NCI-H1436 treated with DMSO at 0.1 percent for 48 hours (cell line): ENCODE measurements at regions not wholly inside any gene's neighbourhood (a gene's known extent, or its start where the extent isn't known, plus 50 kb on each side); places are given as distances from the start of the nearest gene placed in this dataset.

Experiments used
- DNase-seq: peaks from one replicate; lab custom pipeline; 2025; lab: John Stamatoyannopoulos, UW

- no peak for DNase-seq
Measured at GRCh38 chr3:177536873-177537272, 339.6 kb upstream of the TBL1XR1 start.

DNA sequence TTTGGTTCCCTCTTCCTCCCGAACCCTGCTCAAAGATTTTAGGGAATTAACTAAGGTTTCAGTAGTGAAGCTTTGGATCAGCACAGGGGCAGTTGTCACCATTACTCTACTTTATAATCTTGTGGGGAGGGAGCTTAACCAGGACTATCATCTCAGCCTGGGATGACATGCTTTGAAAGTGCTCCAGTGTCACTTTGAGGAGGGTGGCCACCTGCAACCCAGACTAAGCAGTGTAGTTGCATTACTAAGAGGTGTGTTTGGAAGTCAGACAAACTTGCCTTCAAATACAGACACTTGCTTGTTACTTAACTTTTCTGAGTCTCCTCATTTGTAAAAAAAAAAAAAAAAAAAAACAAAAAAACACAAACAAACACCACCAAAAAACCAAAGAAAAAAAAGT lies 340.3 kb upstream of the TBL1XR1 start:
- DNase-seq = no peak

DNA sequence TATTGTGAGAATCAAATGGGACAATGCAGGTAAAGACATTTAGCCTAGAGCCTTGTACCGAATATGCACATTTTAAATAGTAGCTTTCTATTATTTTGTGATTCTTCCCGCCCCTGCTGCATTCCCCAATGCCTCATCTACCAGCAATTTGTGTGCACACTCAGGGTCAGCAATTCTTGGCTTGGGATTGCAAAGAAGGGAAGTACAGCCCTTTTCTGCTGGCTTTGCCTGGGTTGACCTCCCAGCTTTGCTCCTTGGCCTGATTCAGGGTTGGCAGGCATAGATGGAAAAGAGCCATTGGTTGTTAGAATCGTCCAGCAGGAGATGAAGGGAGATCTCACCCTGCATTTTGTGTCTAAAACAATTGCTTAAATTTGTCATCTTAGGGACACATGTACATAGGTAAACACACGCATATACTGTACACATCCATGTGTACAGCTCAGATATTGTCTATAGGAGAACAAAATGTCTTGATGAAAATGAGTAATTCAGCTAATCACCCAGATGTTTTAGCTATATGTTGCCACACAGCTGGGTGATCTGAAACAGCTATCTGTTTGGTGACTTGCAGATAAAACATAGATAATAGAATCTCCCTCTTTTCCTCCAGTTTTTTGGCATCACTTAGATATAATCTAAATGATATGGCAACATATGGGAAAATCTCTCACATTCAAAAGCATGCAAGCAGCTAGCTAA lies 340.9 kb upstream of the TBL1XR1 start:
- DNase-seq = no peak

- no peak for DNase-seq
Measured at GRCh38 chr3:177538750-177539730, 341.8 kb upstream of the TBL1XR1 start.

DNA sequence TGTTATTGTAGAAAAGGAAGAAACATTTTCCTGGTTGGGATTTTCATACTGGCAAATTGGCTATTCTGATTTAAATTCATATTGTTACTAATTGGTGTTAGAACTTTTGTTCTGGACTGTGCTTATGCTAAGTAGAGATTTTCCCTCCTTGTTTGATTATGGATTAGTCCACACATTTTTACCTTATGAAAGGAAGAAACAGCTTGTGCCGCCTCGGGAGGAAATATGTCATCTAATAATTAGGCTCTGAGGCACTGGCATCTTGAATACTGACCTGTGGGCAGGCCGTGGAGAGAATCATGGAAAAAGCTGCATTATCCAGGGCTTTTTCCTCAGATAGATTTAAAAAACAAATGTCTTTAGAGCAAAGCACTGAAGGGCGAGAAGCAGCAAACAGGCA lies 344.3 kb upstream of the TBL1XR1 start:
- DNase-seq = no peak

- DNase-seq = no peak
Measured at GRCh38 chr3:177545964-177546363, 348.7 kb upstream of the TBL1XR1 start.

DNA sequence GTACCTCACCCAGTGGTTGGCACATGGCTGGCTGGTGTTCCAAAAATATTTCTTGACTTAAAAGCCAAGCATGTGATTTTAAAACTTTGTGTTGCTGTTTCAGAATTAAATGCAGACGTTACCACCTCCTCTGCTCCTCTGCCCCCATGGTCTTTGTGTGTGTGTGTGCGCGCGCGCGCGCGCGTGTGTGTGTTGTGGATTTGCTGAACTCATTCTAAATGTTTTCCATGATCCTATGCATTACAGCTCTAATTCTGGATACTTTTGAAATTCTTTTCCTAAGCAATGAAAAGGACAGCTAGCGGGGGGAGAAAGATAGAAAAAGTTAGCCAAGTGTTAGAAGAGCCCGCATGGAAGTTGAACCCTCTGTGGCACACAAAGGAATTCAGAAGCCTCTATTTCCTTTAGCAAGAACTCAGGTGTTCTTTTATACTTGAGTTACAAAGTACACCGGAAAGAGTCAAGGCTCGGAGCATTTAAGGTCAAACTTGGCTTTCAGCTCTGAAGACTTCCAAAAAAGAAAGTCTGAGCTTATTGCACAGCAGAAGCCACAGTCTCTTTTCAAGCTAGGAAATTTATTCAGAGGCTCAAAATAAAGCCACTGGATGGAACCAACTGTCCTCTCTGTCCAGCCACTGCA lies 350.5 kb upstream of the TBL1XR1 start:
- DNase-seq = no peak

- no peak for DNase-seq
Measured at GRCh38 chr3:177550667-177551066, 353.4 kb upstream of the TBL1XR1 start.

DNA sequence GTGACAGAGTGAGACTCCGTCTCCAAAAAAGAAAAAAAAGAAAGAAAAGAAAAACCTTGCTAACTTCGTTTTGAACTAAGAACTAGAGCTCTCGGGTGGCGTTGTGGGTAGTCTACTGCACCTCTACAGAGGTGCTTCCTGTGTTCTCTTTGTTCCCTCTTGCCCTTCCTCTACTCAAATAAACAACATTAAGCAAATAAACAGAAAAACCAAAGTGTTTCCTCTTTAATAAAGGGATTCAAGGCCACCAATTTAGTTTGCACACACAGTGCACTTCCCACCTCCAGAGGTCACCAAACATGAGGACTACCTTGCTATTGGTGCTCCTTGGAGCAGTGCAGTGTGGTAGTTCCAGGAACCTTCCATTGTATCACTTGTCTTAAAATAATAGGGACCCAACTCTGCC lies 354.2 kb upstream of the TBL1XR1 start:
- no peak for DNase-seq

DNA sequence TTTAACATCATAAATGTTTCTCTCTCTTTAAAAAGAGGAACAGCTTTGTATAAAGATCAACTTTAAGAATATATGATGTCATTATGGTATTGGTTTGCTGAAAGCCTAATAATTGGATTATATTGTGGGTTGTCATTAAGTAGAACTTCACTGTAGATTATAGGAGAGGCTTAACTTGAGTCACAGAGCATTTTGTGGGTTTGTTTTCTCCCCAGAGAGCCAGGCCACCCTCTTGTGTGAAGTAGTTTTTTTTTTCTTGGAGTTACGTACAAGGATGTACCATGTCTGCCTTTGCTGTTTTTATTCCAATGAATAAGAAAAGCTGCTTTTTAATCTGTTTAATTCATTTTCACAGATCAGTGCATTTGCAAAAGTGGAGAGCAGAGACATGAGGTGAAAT lies 354.8 kb upstream of the TBL1XR1 start:
- DNase-seq = no peak

- no peak for DNase-seq
Measured at GRCh38 chr3:177553012-177553411, 355.7 kb upstream of the TBL1XR1 start.

GRCh38 chr3:177553579-177553978 lies 356.3 kb upstream of the TBL1XR1 start:
- no peak for DNase-seq

DNA sequence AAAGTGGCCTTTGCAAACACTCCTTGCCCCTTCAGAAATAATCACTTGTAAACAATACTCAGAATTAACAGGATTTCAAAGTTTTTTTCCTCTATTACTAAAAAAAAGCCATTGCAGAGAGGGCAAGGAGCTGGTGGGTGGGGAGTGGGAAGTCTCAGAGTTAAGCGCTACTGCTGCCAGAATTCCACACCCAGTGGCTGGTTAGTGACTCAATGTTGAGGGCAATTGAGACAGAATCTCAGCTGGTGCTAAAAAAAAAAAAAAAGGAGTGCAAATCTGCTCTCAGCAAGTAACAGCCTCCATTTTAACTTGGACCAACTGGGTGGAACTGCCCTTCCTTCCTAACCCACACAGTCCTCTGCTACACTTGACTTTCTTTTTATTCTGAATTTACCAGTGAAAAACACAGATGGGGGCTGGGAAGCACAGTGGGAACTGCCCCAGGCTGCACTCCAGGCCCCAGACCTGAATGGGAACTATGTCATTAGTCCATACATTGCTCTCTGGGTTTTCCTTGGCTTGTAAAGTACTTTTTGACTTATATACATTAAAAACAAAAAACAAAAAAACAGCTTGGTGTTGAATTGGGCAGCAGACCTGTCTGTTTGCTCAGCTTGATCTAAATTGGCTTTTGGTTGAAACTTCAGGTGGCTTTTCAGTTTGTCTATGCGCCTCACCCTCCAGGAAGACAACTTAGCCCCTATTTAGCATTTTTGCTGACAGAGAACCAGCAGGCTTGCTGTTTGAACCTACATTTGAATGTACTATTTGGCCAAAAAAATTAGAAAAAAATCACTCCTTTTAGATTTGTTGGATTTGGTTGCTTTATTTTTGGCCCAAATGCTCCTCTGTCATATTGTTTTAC lies 357.8 kb upstream of the TBL1XR1 start:
- DNase-seq = no peak

DNA sequence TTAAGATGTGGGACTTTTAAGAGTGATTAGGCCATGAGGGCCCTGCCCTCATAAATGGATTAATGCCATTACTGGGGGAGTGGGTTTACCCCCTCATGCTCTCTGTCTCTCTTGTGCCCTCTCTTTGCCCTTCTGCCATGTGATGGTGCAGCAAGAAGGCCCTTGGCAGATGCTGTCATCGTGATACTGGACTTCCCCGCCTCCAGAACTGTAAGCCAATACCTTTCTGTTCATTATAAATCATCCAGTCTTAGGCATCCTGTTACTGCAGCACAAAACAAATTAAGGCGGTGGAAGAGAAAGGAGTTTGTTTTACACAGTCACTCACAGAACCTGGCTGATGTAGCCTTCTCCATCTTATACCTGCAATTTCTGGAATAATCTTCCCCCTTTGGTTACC lies 360.3 kb upstream of the TBL1XR1 start:
- no peak for DNase-seq

DNA sequence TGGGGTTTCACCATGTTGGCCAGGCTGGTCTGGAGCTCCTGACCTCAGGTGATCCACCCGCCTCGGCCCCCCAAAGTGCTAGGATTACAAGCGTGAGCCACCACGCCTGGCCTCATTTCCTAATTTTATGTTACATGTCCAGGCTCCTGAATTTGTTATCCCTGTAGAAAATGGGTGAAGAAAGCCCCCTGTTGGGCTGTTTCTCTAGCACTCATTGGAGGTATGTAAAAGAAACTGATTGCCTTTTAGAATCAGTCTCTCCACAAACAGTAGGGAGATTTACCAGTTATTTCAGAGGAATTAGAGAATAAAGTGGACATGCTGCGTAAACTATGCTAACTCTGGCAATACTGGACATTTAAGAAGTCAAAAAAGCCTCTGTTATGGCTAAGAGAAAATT lies 364.1 kb upstream of the TBL1XR1 start:
- no peak for DNase-seq

- DNase-seq = peak; percentile 75
Measured at GRCh38 chr3:177561769-177562392, 364.6 kb upstream of the TBL1XR1 start.

DNA sequence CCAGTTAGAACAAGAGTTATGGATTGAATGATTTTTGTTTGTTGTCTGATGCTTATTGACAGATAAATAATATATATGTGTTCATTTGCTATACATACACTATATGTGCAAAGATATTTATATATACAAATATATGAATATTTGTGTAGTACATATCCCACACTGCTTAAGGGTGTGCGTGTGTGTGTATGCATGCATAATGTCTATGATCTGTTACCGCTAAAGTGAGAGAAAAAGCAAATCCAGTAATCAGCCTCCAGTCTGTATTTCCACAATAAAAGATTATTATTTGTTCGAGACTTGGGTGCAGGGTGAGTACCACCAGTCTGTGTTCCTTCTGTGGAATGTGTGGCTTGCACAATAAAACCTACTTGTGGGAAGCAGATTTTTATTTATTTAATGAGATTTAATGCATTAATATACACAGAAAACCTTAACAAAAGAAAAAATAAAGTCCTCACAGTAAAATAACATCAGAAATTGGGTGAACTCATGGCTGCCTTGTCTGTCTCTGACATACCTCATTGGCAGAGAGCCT lies 366.0 kb upstream of the TBL1XR1 start:
- no peak for DNase-seq

- no peak for DNase-seq
Measured at GRCh38 chr3:177563792-177564191, 366.5 kb upstream of the TBL1XR1 start.

- DNase-seq = no peak
Measured at GRCh38 chr3:177565981-177566380, 368.7 kb upstream of the TBL1XR1 start.

DNA sequence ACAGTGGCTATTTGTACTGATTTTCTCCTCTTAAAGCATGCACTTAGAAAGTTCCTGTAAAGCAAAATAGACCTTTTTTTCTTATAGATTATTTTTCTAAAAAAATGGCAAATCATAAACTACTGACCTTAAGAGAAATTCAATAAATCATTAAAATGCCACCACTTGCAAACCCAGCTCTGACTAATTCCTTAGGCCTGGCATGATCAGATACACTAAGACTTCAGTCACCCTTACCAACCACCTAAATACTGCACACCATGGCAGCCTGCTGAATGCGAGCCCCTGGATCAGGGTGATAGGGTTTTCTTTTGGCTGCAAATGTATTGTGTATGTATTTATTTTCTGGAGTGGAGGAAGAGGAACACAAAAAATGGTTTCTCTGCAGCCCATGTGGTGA lies 370.6 kb upstream of the TBL1XR1 start:
- no peak for DNase-seq

DNA sequence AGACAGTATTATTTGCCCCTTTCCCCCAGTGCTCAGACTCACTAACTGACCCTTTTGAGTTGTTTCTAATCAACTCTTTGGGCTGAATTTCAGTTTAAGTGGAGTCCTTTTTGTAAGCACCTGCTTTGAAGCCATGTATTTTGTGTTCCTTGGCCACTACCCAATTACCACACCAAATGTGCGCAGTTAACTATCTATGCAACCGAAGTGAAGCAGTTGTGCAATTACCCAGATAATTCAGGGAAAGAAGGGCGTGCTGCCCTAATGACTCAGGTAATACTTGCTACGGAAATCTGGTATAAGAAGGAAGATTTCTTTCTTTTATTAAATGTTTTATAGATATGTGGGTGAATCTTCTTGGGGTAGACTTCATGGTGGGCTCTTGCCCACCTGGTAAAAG lies 371.9 kb upstream of the TBL1XR1 start:
- DNase-seq = no peak
